Ascending aorta (tissue), 2 donors: ENCODE measurements at regions not wholly inside any gene's neighbourhood (a gene's known extent, or its start where the extent isn't known, plus 50 kb on each side); places are given as distances from the start of the nearest gene placed in this dataset.

Experiments used
- DNase-seq, 2 donors: peaks; one replicate each; pipeline ENCODE4 v3.0.0-alpha.2; 2019; ENCODE audit warnings: low spot score in 2 of 2
- H3K27ac ChIP-seq, 2 donors: fragments of 200-600 bp; sonication (generic); one replicate each; pipeline ENCODE4 v1.5.1; 2016 to 2017; ENCODE audit warnings: mild to moderate bottlenecking in 1 of 2
- H3K27me3 ChIP-seq: fragments of 200-600 bp; sonication (generic); one replicate; pipeline ENCODE4 v1.5.1; 2017
- H3K36me3 ChIP-seq, 2 donors: fragments of 200-600 bp; sonication (generic); one replicate each; pipeline ENCODE4 v1.5.1; 2016
- H3K4me1 ChIP-seq, 2 donors: fragments of 200-600 bp; sonication (generic); one replicate each; pipeline ENCODE4 v1.5.1; 2016 to 2017; ENCODE audit warnings: mild to moderate bottlenecking in 1 of 2
- H3K4me3 ChIP-seq, 2 donors: fragments of 200-600 bp; sonication (generic); one replicate each; pipeline ENCODE4 v1.5.1; 2016 to 2017; ENCODE audit warnings: mild to moderate bottlenecking in 1 of 2
- H3K9me3 ChIP-seq, 2 donors: fragments of 200-600 bp; sonication (generic); one replicate each; pipeline ENCODE4 v1.5.1; 2016
- CTCF ChIP-seq, 3 experiments: fragments of 200-600 bp in 2 of 3; fragments of 450-650 bp in 1 of 3; sonication (generic) in 2 of 3; IDR thresholded peaks; one replicate each; pipeline ENCODE4 v1.5.1; 2016 to 2019; ENCODE audit warnings: antibody characterized with exemption in 3 of 3, mild to moderate bottlenecking in 1 of 3, moderate library complexity in 1 of 3
- intact Hi-C: fragments of 100-400 bp; cut with DNase I; formaldehyde crosslinking; loops from one replicate; pipeline ENCODE4 v1.15.1; 2023

- no peak for DNase-seq
- H3K36me3 ChIP-seq = no peaks in the 10 kb centered on the region
- intact Hi-C loops = no loop called here
- TF ChIP-seq CTCF (IDR thresholded peaks at IDR 0.05) = no peak
- peaks cover 0 to 5% of the 10 kb centered on the region in 2 donors for H3K9me3 ChIP-seq
- no peak overlapping the region for H3K4me3 ChIP-seq
- no peaks in the 10 kb centered on the region for H3K27me3 ChIP-seq
- H3K4me1 ChIP-seq = no peaks in the 10 kb centered on the region
- H3K27ac ChIP-seq = no peak overlapping the region
These were observed 671.7 kb downstream of the GATA3 start for GRCh38 chr10:8726084-8726778.

- Histone ChIP-seq H3K9me3 (peaks cover 0 to 5% of the 10 kb centered on the region in 2 donors), H3K27me3 (no peaks in the 10 kb centered on the region), H3K27ac (no peak overlapping the region), H3K4me1 (no peaks in the 10 kb centered on the region), H3K4me3 (no peak overlapping the region), H3K36me3 (no peaks in the 10 kb centered on the region)
- intact Hi-C loops = no loop called here
- no peak for DNase-seq
- no peak for TF ChIP-seq CTCF (IDR thresholded peaks at IDR 0.05)
These were observed 672.2 kb downstream of the GATA3 start for GRCh38 chr10:8726779-8727084.

- H3K9me3 ChIP-seq = no peaks in the 10 kb centered on the region
- H3K36me3 ChIP-seq = no peaks in the 10 kb centered on the region
- no peak overlapping the region for H3K27ac ChIP-seq
- H3K27me3 ChIP-seq = no peaks in the 10 kb centered on the region
- H3K4me3 ChIP-seq = no peak overlapping the region
- intact Hi-C loops = no loop called here
- H3K4me1 ChIP-seq = no peaks in the 10 kb centered on the region
- TF ChIP-seq CTCF (IDR thresholded peaks at IDR 0.05) = no peak
- DNase-seq = no peak
These were observed 676.9 kb downstream of the GATA3 start for GRCh38 chr10:8731121-8732095.

- no peak for DNase-seq
- no peak for TF ChIP-seq CTCF (IDR thresholded peaks at IDR 0.05)
- intact Hi-C loops = no loop called here
- H3K4me3 ChIP-seq = no peak overlapping the region
- no peaks in the 10 kb centered on the region for H3K36me3 ChIP-seq
- H3K9me3 ChIP-seq = no peaks in the 10 kb centered on the region
- no peaks in the 10 kb centered on the region for H3K27me3 ChIP-seq
- no peaks in the 10 kb centered on the region for H3K4me1 ChIP-seq
- H3K27ac ChIP-seq = no peak overlapping the region
These were observed 684.5 kb downstream of the GATA3 start for GRCh38 chr10:8738987-8739386.

GRCh38 chr10:8752146-8752843 is 697.8 kb downstream of the GATA3 start:
- TF ChIP-seq CTCF (IDR thresholded peaks at IDR 0.05) = no peak
- Histone ChIP-seq H3K9me3 (no peaks in the 10 kb centered on the region), H3K36me3 (no peaks in the 10 kb centered on the region), H3K27me3 (no peaks in the 10 kb centered on the region), H3K4me1 (no peaks in the 10 kb centered on the region), H3K4me3 (no peak overlapping the region), H3K27ac (no peak overlapping the region)
- intact Hi-C loops = no loop called here
- DNase-seq = no peak
